Gastrocnemius medialis (tissue), 4 donors: ENCODE measurements at regions not wholly inside any gene's neighbourhood (a gene's known extent, or its start where the extent isn't known, plus 50 kb on each side); places are given as distances from the start of the nearest gene placed in this dataset.

Experiments
- ATAC-seq, 2 donors: fragments of 150-250 bp; one replicate each; pipeline ENCODE4 v1.9.1; 2016
- DNase-seq, 2 donors: peaks; one replicate each; pipeline ENCODE4 v3.0.0-alpha.2; 2019
- H3K27ac ChIP-seq, 4 donors: fragments of 200-600 bp; sonication (generic); 1 replicate in 1 of 4; 2 replicates in 3 of 4; pipeline ENCODE4 v1.5.1; 2016 to 2018; ENCODE audit warnings: mild to moderate bottlenecking in 2 of 4, moderate library complexity in 1 of 4
- H3K27me3 ChIP-seq, 3 donors: fragments of 200-600 bp; sonication (generic) in 2 of 3; 1 replicate in 1 of 3; 2 replicates in 2 of 3; pipeline versions ENCODE4 v1.5.1 to v1.6.0; 2016 to 2019; ENCODE audit warnings: mild to moderate bottlenecking in 1 of 3, moderate library complexity in 1 of 3
- H3K36me3 ChIP-seq, 2 donors: fragments of 200-600 bp; sonication (generic) in 1 of 2; one replicate each; pipeline ENCODE4 v1.5.1; 2017 to 2018
- H3K4me1 ChIP-seq, 2 donors: fragments of 200-600 bp; sonication (generic) in 1 of 2; one replicate each; pipeline ENCODE4 v1.5.1; 2016 to 2017; ENCODE audit warnings: mild to moderate bottlenecking in 2 of 2
- H3K4me3 ChIP-seq, 4 donors: fragments of 200-600 bp; sonication (generic) in 3 of 4; 1 replicate in 1 of 4; 2 replicates in 3 of 4; pipeline ENCODE4 v1.5.1; 2016 to 2019; ENCODE audit warnings: mild to moderate bottlenecking in 2 of 4
- H3K9me3 ChIP-seq, 3 donors: fragments of 200-600 bp; sonication (generic) in 2 of 3; 1 replicate in 1 of 3; 2 replicates in 2 of 3; pipeline ENCODE4 v1.5.1; 2016 to 2019
- CTCF ChIP-seq, 5 experiments: fragments of 450-650 bp in 3 of 5; fragments of 200-600 bp in 2 of 5; sonication (generic) in 2 of 5; IDR thresholded peaks in 4 of 5; conservative IDR thresholded peaks in 1 of 5; 1 replicate in 4 of 5; 2 replicates in 1 of 5; pipeline ENCODE4 v1.5.1; 2016 to 2019; ENCODE audit warnings: antibody characterized with exemption in 5 of 5, mild to moderate bottlenecking in 3 of 5, moderate library complexity in 3 of 5
- POLR2A ChIP-seq, 2 donors: fragments of 450-650 bp; IDR thresholded peaks; one replicate each; pipeline ENCODE4 v1.6.1; 2017; ENCODE audit warnings: antibody characterized with exemption in 2 of 2, mild to moderate bottlenecking in 2 of 2, moderate library complexity in 2 of 2
- in situ Hi-C, 4 donors: fragments of 200-750 bp; cut with MboI; loops; one replicate each; pipeline versions ENCODE4 v1.15.0 to v1.8.0; 2017; ENCODE audit warnings: low sequenced_read_pairs in 4 of 4
- intact Hi-C: fragments of 100-400 bp; cut with DNase I; formaldehyde crosslinking; loops from one replicate; pipeline ENCODE4 v1.15.1; 2023; ENCODE audit warnings: low total_unique reads

- no peak for TF ChIP-seq CTCF (IDR thresholded peaks at IDR 0.05 in 4 of 5, conservative IDR thresholded peaks at IDR 0.05 in 1 of 5)
- TF ChIP-seq POLR2A (IDR thresholded peaks at IDR 0.05) = no peak
- Histone ChIP-seq H3K4me3 (no peak overlapping the region), H3K9me3 (no peaks in the 10 kb centered on the region), H3K36me3 (no peaks in the 10 kb centered on the region), H3K27me3 (no peaks in the 10 kb centered on the region), H3K27ac (no peak overlapping the region), H3K4me1 (no peaks in the 10 kb centered on the region)
- intact Hi-C loops = no loop called here
- in situ Hi-C loops = no loop called here
- DNase-seq (no peak), ATAC-seq (no peak)
These were observed 87.4 kb upstream of the IQSEC1 start for GRCh38 chr3:13160619-13161018.

GRCh38 chr3:13159890-13160289 lies 86.7 kb upstream of the IQSEC1 start:
- no peak overlapping the region for H3K27ac ChIP-seq
- no peaks in the 10 kb centered on the region for H3K27me3 ChIP-seq
- ATAC-seq = no peak
- no peaks in the 10 kb centered on the region for H3K9me3 ChIP-seq
- no peak overlapping the region for H3K4me3 ChIP-seq
- intact Hi-C loops (no loop called here), in situ Hi-C loops (no loop called here)
- H3K4me1 ChIP-seq = no peaks in the 10 kb centered on the region
- no peak for DNase-seq
- TF ChIP-seq CTCF (IDR thresholded peaks at IDR 0.05 in 4 of 5, conservative IDR thresholded peaks at IDR 0.05 in 1 of 5) = no peak
- no peaks in the 10 kb centered on the region for H3K36me3 ChIP-seq

- Histone ChIP-seq H3K27me3 (no peaks in the 10 kb centered on the region), H3K27ac (no peak overlapping the region), H3K4me3 (no peak overlapping the region), H3K9me3 (no peaks in the 10 kb centered on the region), H3K4me1 (no peaks in the 10 kb centered on the region), H3K36me3 (no peaks in the 10 kb centered on the region)
- in situ Hi-C loops (no loop called here), intact Hi-C loops (no loop called here)
- ATAC-seq (no peak), DNase-seq (no peak)
- no peak for TF ChIP-seq CTCF (IDR thresholded peaks at IDR 0.05 in 4 of 5, conservative IDR thresholded peaks at IDR 0.05 in 1 of 5)
- TF ChIP-seq POLR2A (IDR thresholded peaks at IDR 0.05) = no peak
These were observed 85.6 kb upstream of the IQSEC1 start for GRCh38 chr3:13158871-13159270.

- no peaks in the 10 kb centered on the region for H3K36me3 ChIP-seq
- TF ChIP-seq CTCF (IDR thresholded peaks at IDR 0.05 in 4 of 5, conservative IDR thresholded peaks at IDR 0.05 in 1 of 5) (no peak), POLR2A (IDR thresholded peaks at IDR 0.05) (no peak)
- no peak for ATAC-seq
These were observed 85.2 kb upstream of the IQSEC1 start for GRCh38 chr3:13158408-13158807.

GRCh38 chr3:13157986-13158385 lies 84.8 kb upstream of the IQSEC1 start:
- Histone ChIP-seq H3K36me3 (no peaks in the 10 kb centered on the region), H3K9me3 (no peaks in the 10 kb centered on the region), H3K4me1 (no peaks in the 10 kb centered on the region), H3K4me3 (no peak overlapping the region), H3K27me3 (no peaks in the 10 kb centered on the region), H3K27ac (no peak overlapping the region)
- ATAC-seq = no peak
- TF ChIP-seq POLR2A (IDR thresholded peaks at IDR 0.05) = no peak
- no peak for TF ChIP-seq CTCF (IDR thresholded peaks at IDR 0.05 in 4 of 5, conservative IDR thresholded peaks at IDR 0.05 in 1 of 5)
- in situ Hi-C loops = no loop called here
- intact Hi-C loops = no loop called here
- no peak for DNase-seq

More at GRCh38 chr3:13158408-13158807, 85.2 kb upstream of the IQSEC1 start:
- Histone ChIP-seq H3K9me3 (no peaks in the 10 kb centered on the region), H3K27ac (no peak overlapping the region), H3K4me3 (no peak overlapping the region), H3K27me3 (no peaks in the 10 kb centered on the region), H3K4me1 (no peaks in the 10 kb centered on the region)
- in situ Hi-C loops (no loop called here), intact Hi-C loops (no loop called here)
- no peak for DNase-seq
